A673 (cell line): ENCODE measurements at regions not wholly inside any gene's neighbourhood (a gene's known extent, or its start where the extent isn't known, plus 50 kb on each side); places are given as distances from the start of the nearest gene placed in this dataset.

Experiments used
- CTCF ChIP-seq: fragments of 300-800, 200-600 bp; sonication (generic); conservative IDR thresholded peaks from 2 replicates; pipeline ENCODE4 v1.5.1; 2017; ENCODE audit warnings: low read depth, mild to moderate bottlenecking, antibody characterized with exemption, low read length, moderate library complexity, mixed read lengths
- EZH2 ChIP-seq: fragments of 200-600 bp; sonication (generic); IDR thresholded peaks from 2 replicates; pipeline ENCODE4 v1.6.1; 2017; ENCODE audit warnings: borderline replicate concordance, low read depth, mild to moderate bottlenecking, mixed read lengths, antibody characterized with exemption, low read length; ENCODE audit not compliant: poor library complexity, severe bottlenecking

- TF ChIP-seq CTCF (no peak), EZH2 (no peak)
Observed at GRCh38 chr1:195105773-195106172, 1502.5 kb downstream of the KCNT2 start.
